PC-3 (cell line): ENCODE measurements at regions not wholly inside any gene's neighbourhood (a gene's known extent, or its start where the extent isn't known, plus 50 kb on each side); places are given as distances from the start of the nearest gene placed in this dataset.

Source experiments
- CTCF ChIP-seq: fragments of 300-600 bp; sonication (generic); conservative IDR thresholded peaks from 2 replicates; pipeline ENCODE4 v1.5.1; 2017; ENCODE audit warnings: antibody characterized with exemption, low read depth, mild to moderate bottlenecking, low read length
- EZH2 ChIP-seq: fragments of 300-600 bp; sonication (generic); IDR thresholded peaks from one replicate; pipeline ENCODE4 v1.6.1; 2017; ENCODE audit warnings: antibody characterized with exemption, mild to moderate bottlenecking, low read length; ENCODE audit not compliant: unreplicated experiment

GRCh38 chr3:5480190-5480589 is 292.7 kb downstream of the EDEM1 start:
- TF ChIP-seq CTCF (no peak), EZH2 (no peak)
